A549 (cell line): ENCODE measurements at regions not wholly inside any gene's neighbourhood (a gene's known extent, or its start where the extent isn't known, plus 50 kb on each side); places are given as distances from the start of the nearest gene placed in this dataset.
"Not testable (repeated sequence)": the region's sequence is repeated elsewhere in the genome, so short reads cannot be mapped to it uniquely, and the experiment has no call there.

Experiments
- ATAC-seq, 2 experiments: fragments of 200-7000 bp in 1 of 2; fragments of >200 bp in 1 of 2; cut with Nextera tagmentation in 1 of 2; cut with Tn5 transposase in 1 of 2; 3 replicates each; pipeline versions ENCODE4 v1.8.0 to v1.9.1; 2018 to 2020; ENCODE audit warnings: mild to moderate bottlenecking in 1 of 2, moderate library complexity in 1 of 2
- CTCF ChIA-PET: fragments of 300-600 bp; sonication (Branson Sonifier 250); formaldehyde crosslinking; extraction: SDS; loops from one replicate; lab custom pipeline; 2021; ENCODE audit warnings: antibody characterized with exemption, inconsistent platforms; lab: Yijun Ruan, JAX
- POLR2A ChIA-PET: fragments of 350-600 bp; formaldehyde crosslinking; extraction: SDS; loops from one replicate; lab custom pipeline; 2021; ENCODE audit warnings: antibody characterized with exemption, inconsistent platforms; lab: Yijun Ruan, JAX
- DNase-seq, 2 experiments: peaks; one replicate each; pipeline versions ENCODE4 v3.0.0 to v3.0.0-alpha.2; 2011 to 2016; ENCODE audit warnings: low read depth in 1 of 2, low spot score in 1 of 2
- FAIRE-seq: peaks from 2 replicates; lab custom pipeline; 2011; peaks lifted over from hg19 to GRCh38; lab: Jason Lieb, UNC
- H3K27ac ChIP-seq, 2 experiments: fragments of >200 bp; sonication (Bioruptor Twin); formaldehyde crosslinking; 3 replicates each; pipeline ENCODE4 v1.5.1; 2016 to 2017
- H3K4me1 ChIP-seq: fragments of >200 bp; sonication (Bioruptor Twin); formaldehyde crosslinking; 3 replicates; pipeline ENCODE4 v1.6.1; 2016
- H3K4me2 ChIP-seq: fragments of >200 bp; sonication (Bioruptor Twin); formaldehyde crosslinking; 3 replicates; pipeline ENCODE4 v1.6.1; 2016
- H3K4me3 ChIP-seq: fragments of >200 bp; sonication (Bioruptor Twin); formaldehyde crosslinking; 3 replicates; pipeline ENCODE4 v1.5.1; 2016
- H3K9me3 ChIP-seq: fragments of >200 bp; sonication (Bioruptor Twin); formaldehyde crosslinking; 3 replicates; pipeline ENCODE4 v1.6.1; 2016
- CBX8 ChIP-seq: fragments of 200-600 bp; sonication (generic); IDR thresholded peaks from 2 replicates; pipeline ENCODE4 v1.6.1; 2016
- FOXS1 ChIP-seq: fragments of 250-450 bp; sonication (Bioruptor Pico); IDR thresholded peaks from 2 replicates; pipeline ENCODE4 v1.5.0; 2020; ENCODE audit warnings: mild to moderate bottlenecking, moderate library complexity
- HEYL ChIP-seq: fragments of 250-450 bp; sonication (Bioruptor Pico); IDR thresholded peaks from 2 replicates; pipeline ENCODE4 v1.8.0; 2021; ENCODE audit warnings: mild to moderate bottlenecking, moderate library complexity
- JUN ChIP-seq, 2 experiments: fragments of >200 bp; sonication (Bioruptor Twin); formaldehyde crosslinking; IDR thresholded peaks; 2 replicates in 1 of 2; 3 replicates in 1 of 2; pipeline ENCODE4 v1.6.1; 2016 to 2017
- KDM1A ChIP-seq: fragments of 200-600 bp; sonication (generic); IDR thresholded peaks from 2 replicates; pipeline ENCODE4 v1.6.1; 2016; ENCODE audit warnings: low read depth, mild to moderate bottlenecking
- MAFK ChIP-seq: fragments of 450-650 bp; IDR thresholded peaks from 2 replicates; pipeline ENCODE4 v1.6.1; 2014; ENCODE audit not compliant: partially characterized antibody
- MAZ ChIP-seq: fragments of 150-350 bp; IDR thresholded peaks from 2 replicates; pipeline ENCODE4 v1.6.1; 2014; ENCODE audit warnings: antibody characterized with exemption, low read depth, low read length, borderline replicate concordance
- NFE2L2 ChIP-seq: fragments of 150-350 bp; conservative IDR thresholded peaks from 2 replicates; pipeline ENCODE4 v1.6.1; 2014; ENCODE audit warnings: low read length
- POLR2A ChIP-seq: IDR thresholded peaks from 2 replicates; pipeline ENCODE4 v1.6.1; 2012; ENCODE audit warnings: mild to moderate bottlenecking, low read length
- RAD21 ChIP-seq, 2 experiments: fragments of >200 bp in 1 of 2; sonication (Bioruptor Twin) in 1 of 2; formaldehyde crosslinking in 1 of 2; IDR thresholded peaks in 1 of 2; conservative IDR thresholded peaks in 1 of 2; 2 replicates in 1 of 2; 3 replicates in 1 of 2; pipeline ENCODE4 v1.6.1; 2012 to 2018; ENCODE audit warnings: inconsistent platforms in 1 of 2
- RARB ChIP-seq: fragments of 250-450 bp; sonication (Bioruptor Pico); IDR thresholded peaks from 2 replicates; pipeline ENCODE4 v1.8.0; 2021; ENCODE audit warnings: mild to moderate bottlenecking, moderate library complexity
- RFX5 ChIP-seq: fragments of 450-650 bp; IDR thresholded peaks from 2 replicates; pipeline ENCODE4 v1.7.1; 2014; ENCODE audit warnings: antibody characterized with exemption, mild to moderate bottlenecking, moderate library complexity
- SREBF2 ChIP-seq: fragments of 450-650 bp; IDR thresholded peaks from 2 replicates; pipeline ENCODE4 v1.6.1; 2014; ENCODE audit warnings: mild to moderate bottlenecking, moderate library complexity
- TFCP2L1 ChIP-seq: fragments of 250-450 bp; sonication (Bioruptor Pico); IDR thresholded peaks from 2 replicates; pipeline ENCODE4 v1.5.0; 2021; ENCODE audit warnings: mild to moderate bottlenecking
- TP53 ChIP-seq: fragments of 250-450 bp; sonication (Bioruptor Pico); IDR thresholded peaks from 2 replicates; pipeline ENCODE4 v1.5.0; 2021; ENCODE audit warnings: mild to moderate bottlenecking, moderate library complexity
- ZFP36 ChIP-seq: fragments of 450-650 bp; IDR thresholded peaks from 2 replicates; pipeline ENCODE4 v1.6.1; 2014; ENCODE audit warnings: borderline replicate concordance; ENCODE audit not compliant: partially characterized antibody
- WGBS: methylation state at CpG from one replicate; pipeline ENCODE4 v1.1.6; 2017; ENCODE audit errors: missing lambda C conversion rate; 5-methylcytosine and 5-hydroxymethylcytosine counted together
- TF ChIP-seq, protein P1 (sequence below): IDR thresholded peaks from 2 replicates; pipeline ENCODE4 v1.6.1; 2012; ENCODE audit warnings: low read depth, borderline replicate concordance
- TF ChIP-seq, protein P2 (sequence below): IDR thresholded peaks from 2 replicates; pipeline ENCODE4 v1.6.1; 2012
- TF ChIP-seq, protein P3 (sequence below): fragments of 250-450 bp; sonication (Bioruptor Pico); IDR thresholded peaks from 2 replicates; pipeline ENCODE4 v1.5.0; 2020; ENCODE audit warnings: low read depth, mild to moderate bottlenecking, moderate library complexity
- TF ChIP-seq, protein P4 (sequence below): fragments of 200-600 bp; sonication (generic); IDR thresholded peaks from 2 replicates; pipeline ENCODE4 v1.6.1; 2016; ENCODE audit warnings: antibody characterized with exemption, mild to moderate bottlenecking, moderate library complexity

DNA sequence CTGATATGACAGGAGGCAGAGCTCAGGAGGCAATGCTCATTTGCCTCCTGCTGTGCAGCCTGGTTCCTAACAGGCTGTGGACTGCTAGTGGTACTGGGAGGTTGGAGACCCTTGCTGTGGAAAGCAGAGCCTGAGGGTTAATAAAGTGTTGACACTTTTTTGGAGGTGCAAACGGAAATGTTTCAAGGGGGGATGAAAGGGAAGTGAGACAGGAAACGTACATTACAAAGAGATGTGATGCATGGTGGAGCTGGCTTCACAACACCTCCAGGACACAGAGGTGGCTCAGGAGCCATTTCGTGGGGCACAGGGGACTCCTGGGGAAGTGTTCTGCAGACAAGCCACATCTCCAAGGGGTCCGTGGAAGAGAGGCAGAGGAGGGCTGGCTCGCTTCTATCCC lies 137.6 kb upstream of the SVIL start:
- Histone ChIP-seq H3K27ac (peak overlapping the region in 1 of 2 experiments; percentile 53; a peak in 3 of 6 replicates), H3K4me2 (peak overlapping the region; percentile 35; the same call in 2 of the 3 replicates), H3K9me3 (no peaks in the 10 kb centered on the region), H3K4me1 (peaks cover 15% of the 10 kb centered on the region; the same call in 2 of the 3 replicates), H3K4me3 (no peak overlapping the region)
- DNase-seq: no peak
- 72% methylated on average over 5 of the region's 5 CpGs for WGBS
- no peak for FAIRE-seq
- POLR2A ChIA-PET: no interaction called here
- TF ChIP-seq RAD21 (conservative IDR thresholded peaks at IDR 0.05 in 1 of 2, IDR thresholded peaks at IDR 0.05 in 1 of 2) (no peak), RFX5 (no peak), MAZ (no peak), NFE2L2 (no peak), JUN (IDR thresholded peaks at IDR 0.05) (no peak), SREBF2 (no peak), CBX8 (no peak), ZFP36 (no peak), POLR2A (no peak), TP53 (CRISPR knock-in tag) (no peak), RARB (CRISPR knock-in tag) (no peak), KDM1A (no peak), FOXS1 (CRISPR knock-in tag) (no peak), TFCP2L1 (CRISPR knock-in tag) (no peak), HEYL (no peak)
- TF ChIP-seq, protein P1, sequence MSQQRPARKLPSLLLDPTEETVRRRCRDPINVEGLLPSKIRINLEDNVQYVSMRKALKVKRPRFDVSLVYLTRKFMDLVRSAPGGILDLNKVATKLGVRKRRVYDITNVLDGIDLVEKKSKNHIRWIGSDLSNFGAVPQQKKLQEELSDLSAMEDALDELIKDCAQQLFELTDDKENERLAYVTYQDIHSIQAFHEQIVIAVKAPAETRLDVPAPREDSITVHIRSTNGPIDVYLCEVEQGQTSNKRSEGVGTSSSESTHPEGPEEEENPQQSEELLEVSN: no peak
- TF ChIP-seq, protein P2, sequence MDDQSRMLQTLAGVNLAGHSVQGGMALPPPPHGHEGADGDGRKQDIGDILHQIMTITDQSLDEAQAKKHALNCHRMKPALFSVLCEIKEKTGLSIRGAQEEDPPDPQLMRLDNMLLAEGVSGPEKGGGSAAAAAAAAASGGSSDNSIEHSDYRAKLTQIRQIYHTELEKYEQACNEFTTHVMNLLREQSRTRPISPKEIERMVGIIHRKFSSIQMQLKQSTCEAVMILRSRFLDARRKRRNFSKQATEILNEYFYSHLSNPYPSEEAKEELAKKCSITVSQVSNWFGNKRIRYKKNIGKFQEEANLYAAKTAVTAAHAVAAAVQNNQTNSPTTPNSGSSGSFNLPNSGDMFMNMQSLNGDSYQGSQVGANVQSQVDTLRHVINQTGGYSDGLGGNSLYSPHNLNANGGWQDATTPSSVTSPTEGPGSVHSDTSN: no peak
- TF ChIP-seq, protein P3, sequence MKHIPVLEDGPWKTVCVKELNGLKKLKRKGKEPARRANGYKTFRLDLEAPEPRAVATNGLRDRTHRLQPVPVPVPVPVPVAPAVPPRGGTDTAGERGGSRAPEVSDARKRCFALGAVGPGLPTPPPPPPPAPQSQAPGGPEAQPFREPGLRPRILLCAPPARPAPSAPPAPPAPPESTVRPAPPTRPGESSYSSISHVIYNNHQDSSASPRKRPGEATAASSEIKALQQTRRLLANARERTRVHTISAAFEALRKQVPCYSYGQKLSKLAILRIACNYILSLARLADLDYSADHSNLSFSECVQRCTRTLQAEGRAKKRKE (CRISPR knock-in tag): no peak
- CTCF ChIA-PET: interaction anchor here (0.7 to 1.1 kb wide), 2 partner anchors 13 to 36 kb away, joined by 3 read pairs; no protein-coding TSS in a partner anchor
- no peak for ATAC-seq

DNA sequence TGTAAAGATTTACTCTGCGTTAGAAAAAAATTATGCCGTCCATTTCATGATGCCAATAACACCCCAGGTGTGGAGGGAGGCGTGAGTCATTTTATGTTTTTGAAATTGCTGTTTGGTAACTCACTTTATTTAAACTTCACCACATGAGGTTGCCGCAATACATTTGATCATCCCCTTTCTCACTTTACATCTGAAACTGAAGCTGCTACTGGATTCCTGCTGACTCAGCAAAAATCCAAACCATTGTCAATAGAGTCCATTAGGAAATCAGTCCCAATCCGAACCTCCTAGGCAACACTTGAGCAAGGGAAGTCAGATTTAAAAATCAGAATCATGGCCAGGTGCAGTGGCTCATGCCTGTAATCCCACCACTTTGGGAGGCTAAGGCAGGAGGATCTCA lies 136.6 kb upstream of the SVIL start:
- Histone ChIP-seq H3K4me1 (peaks cover 15% of the 10 kb centered on the region; the same call in 2 of the 3 replicates), H3K9me3 (no peaks in the 10 kb centered on the region), H3K4me3 (no peak overlapping the region), H3K4me2 (no peak overlapping the region), H3K27ac (no peak overlapping the region)
- WGBS: 80% methylated on average over 5 of the region's 5 CpGs
- no peak for TF ChIP-seq POLR2A
- TF ChIP-seq, protein P4, sequence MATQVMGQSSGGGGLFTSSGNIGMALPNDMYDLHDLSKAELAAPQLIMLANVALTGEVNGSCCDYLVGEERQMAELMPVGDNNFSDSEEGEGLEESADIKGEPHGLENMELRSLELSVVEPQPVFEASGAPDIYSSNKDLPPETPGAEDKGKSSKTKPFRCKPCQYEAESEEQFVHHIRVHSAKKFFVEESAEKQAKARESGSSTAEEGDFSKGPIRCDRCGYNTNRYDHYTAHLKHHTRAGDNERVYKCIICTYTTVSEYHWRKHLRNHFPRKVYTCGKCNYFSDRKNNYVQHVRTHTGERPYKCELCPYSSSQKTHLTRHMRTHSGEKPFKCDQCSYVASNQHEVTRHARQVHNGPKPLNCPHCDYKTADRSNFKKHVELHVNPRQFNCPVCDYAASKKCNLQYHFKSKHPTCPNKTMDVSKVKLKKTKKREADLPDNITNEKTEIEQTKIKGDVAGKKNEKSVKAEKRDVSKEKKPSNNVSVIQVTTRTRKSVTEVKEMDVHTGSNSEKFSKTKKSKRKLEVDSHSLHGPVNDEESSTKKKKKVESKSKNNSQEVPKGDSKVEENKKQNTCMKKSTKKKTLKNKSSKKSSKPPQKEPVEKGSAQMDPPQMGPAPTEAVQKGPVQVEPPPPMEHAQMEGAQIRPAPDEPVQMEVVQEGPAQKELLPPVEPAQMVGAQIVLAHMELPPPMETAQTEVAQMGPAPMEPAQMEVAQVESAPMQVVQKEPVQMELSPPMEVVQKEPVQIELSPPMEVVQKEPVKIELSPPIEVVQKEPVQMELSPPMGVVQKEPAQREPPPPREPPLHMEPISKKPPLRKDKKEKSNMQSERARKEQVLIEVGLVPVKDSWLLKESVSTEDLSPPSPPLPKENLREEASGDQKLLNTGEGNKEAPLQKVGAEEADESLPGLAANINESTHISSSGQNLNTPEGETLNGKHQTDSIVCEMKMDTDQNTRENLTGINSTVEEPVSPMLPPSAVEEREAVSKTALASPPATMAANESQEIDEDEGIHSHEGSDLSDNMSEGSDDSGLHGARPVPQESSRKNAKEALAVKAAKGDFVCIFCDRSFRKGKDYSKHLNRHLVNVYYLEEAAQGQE: no peak
- TF ChIP-seq MAFK: peak; percentile 100
- POLR2A ChIA-PET: no interaction called here
- CTCF ChIA-PET: interaction anchor here (0.7 kb wide), 1 partner anchor 35 kb away, joined by 3 read pairs; no protein-coding TSS in a partner anchor
- ATAC-seq: no peak
- DNase-seq: no peak
- no peak for FAIRE-seq

DNA sequence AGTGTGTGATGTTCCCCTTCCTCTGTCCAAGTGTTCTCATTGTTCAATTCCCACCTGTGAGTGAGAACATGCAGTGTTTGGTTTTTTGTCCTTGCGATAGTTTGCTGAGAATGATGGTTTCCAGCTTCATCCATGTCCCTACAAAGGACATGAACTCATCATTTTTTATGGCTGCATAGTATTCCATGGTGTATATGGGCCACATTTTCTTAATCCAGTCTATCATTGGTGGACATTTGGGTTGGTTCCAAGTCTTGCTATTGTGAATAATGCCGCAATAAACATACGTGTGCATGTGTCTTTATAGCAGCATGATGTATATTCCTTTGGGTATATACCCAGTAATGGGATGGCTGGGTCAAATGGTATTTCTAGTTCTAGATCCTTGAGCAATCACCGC lies 134.5 kb upstream of the SVIL start:
- CTCF ChIA-PET, H3K27ac ChIP-seq, H3K9me3 ChIP-seq, H3K4me2 ChIP-seq, DNase-seq, H3K4me3 ChIP-seq, POLR2A ChIA-PET, FAIRE-seq, ATAC-seq: not testable (repeated sequence)
- H3K4me1 ChIP-seq: peaks cover 15% of the 10 kb centered on the region; the same call in 2 of the 3 replicates
- WGBS: 88% methylated on average over 4 of the region's 4 CpGs
